AML-193 (cell line): ENCODE measurements at regions not wholly inside any gene's neighbourhood (a gene's known extent, or its start where the extent isn't known, plus 50 kb on each side); places are given as distances from the start of the nearest gene placed in this dataset.

ENCODE experiments used
- DNase-seq, 2 experiments: peaks; one replicate each; lab custom pipeline; 2025; lab: John Stamatoyannopoulos, UW

DNA sequence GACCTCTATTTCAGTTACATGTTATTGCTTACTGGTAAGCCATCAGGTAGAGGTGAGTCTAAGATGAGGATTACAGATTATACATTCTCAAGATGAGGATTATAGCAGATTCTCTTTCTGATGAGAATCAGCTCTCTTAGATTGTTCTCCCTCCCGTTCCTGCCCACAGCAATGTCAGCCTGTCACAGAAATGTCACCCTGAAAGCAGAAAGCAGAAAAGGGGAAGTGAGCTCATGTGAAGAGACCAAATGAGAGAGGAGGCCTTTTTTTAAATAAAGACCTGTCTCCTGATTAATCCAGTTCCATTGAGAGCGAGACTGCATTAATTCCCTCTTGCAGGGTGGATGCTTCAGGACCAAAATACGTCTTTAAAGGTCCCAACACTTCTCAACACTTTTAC, 445.6 kb downstream of the KCTD12 start:
- DNase-seq: peak; percentile 6 to 14

DNA sequence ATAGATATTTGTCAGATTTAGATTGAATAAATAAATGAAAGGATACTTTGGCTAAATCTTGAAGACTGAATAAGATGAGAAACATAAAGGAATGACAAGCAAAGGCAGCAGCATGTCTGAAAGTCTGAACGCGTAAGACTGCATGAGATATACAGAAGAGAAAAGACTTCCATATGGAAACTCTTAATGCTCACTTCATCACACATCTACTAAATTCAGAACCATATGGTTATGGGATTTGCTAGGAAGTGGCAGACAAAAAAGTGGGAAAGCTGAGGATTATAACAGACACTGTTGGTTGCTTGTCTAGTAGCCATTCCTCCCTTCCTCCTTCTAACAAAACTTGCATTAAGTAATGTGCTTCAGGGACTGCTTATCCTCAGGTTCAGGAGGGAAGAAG, 446.7 kb downstream of the KCTD12 start:
- no peak for DNase-seq

DNA sequence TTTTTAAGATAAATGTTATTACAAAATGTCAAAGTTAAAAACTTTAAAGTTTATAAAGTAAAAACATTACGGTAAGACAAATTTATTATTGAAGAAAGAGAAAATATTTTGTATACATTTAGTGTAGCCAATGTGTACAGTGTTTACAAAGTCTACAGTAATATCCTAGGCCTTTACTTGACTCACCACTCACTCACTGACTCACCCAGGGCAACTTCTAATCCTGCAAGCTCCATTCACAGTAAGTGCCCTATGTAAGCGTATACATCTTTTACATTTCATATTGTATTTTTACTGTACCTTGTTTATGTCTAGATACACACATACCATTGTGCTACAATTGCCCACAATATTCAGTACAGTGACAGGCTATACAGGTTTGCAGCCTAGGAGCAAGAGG, 448.2 kb downstream of the KCTD12 start:
- no peak for DNase-seq

DNA sequence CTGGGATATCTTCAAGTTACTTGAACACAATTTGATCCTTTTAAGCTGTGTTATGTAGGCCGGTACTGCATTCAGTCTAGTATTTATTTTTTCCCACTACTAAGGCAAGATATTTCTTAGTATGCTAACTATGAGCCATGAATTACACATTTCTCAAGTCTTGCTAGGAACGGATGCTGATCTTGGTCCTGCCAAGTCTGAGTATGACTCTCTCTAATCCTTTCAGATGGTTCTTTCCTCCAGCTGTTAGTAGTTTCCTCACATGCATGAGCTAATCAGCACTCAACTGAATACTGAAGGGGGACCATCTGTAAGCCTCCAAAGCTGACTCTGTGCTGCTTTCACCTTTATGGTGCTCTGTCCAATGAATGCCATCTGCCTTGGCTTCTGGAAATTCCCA, 460.3 kb downstream of the KCTD12 start:
- no peak for DNase-seq

DNA sequence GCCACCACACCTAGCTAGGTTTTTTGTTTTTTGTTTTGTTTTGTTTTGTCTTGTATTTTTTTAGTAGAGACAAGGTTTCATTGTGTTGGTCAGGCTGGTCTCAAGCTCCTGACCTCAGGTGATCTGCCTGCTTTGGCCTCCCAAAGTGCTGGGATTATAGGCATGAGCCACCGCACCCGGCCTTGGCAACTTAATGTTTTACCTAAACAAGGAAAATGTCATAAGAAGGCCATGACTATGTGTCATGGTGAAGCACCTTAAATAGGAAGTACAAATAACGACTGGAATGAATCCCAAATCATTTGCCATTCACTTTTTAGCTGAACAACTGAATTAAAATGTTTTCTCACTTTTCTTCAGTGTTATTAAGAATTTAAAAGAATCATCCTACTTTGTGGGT, 465.2 kb downstream of the KCTD12 start:
- DNase-seq: no peak

DNA sequence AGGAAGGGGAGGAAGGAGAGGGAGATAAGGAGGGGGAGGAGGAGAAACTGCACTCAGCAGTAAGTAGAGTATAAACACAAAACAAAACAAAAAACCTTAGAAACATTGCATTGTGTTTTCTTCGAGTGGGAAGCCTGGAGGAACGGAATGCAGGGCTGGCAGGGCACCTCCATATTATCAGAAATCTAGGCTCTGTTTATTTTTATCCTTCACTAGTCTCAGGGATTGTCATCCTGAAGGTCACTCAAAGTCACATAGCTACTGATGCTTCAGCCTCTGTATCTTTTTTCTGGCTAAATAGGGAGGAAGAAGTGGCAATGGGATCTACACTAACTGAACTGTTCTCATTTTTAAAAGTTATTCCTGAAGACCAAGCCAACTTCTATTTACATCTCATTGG, 467.8 kb downstream of the KCTD12 start:
- DNase-seq: no peak

DNA sequence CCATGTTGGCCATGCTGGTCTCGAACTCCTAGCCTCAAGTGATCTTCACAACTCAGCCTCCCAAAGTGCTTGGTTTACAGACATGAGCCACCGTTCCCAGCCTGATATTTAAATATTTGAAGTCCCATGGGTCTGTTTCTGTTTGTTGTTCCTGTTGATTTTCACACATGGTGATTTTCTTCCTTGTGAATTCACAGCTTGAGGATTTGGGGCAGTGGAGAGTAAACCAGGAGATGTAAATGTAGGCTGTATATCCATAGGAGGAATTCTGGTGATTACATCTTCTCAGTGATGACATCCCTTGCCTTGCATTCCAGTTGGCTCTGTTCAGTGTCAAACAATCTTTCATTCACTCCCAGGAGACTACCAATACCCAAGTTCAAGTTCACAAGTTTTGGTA, 471.9 kb downstream of the KCTD12 start:
- no peak for DNase-seq

DNA sequence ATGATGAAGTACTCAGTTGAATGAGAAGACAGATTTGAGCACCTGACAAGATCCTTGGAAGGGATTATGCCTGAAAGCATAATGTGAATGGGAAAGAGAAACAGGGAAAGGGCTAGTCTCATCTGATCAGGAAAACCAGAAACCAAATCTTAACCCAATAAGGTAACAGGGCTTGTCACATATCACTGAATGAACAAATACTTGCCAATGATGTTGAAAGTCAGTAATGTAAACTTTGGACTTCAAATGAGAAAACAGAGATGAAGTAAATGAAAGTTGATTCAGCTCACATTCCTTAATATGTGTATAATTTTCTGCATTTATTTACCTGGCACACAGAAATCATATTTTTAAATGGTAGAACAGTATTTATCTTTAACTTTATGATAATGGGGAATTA, 480.0 kb downstream of the KCTD12 start:
- DNase-seq: no peak

DNA sequence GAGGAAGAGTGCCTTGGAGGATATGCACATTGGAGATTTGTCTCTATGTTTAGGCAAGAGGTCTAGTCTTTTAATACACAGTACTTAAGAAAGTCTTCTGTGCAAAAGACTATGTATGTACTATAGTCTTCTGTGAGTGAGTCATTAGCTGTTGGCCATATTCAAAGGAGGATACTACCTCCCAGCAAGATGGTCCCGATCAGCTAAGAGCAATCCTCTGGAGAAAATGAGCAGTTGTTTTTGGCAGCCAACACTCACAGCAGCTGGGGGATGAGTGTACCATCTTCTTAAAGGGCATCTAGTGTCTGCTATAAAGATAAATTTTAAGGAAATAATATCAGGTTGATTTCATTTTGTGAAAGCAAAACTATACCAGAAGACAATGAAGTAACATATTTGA, 487.8 kb downstream of the KCTD12 start:
- DNase-seq: no peak

DNA sequence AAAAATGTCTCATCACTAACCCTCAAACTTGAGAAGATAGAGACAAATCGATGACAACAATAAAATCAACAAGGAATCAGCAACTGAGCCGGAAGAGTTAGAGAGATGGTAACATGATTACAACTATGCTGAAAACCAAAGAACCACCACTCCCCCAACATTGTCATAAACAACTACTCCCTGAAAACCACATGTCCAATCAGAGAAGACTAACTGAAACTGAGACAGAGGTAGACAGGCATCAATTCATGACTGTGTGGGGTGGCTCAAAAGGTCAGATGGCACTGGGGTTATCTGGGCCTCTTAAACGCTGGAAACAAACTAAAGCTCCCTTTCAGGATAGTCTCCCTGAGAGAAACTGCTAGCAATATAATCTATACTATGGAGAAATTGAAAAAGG, 488.8 kb downstream of the KCTD12 start:
- no peak for DNase-seq

DNA sequence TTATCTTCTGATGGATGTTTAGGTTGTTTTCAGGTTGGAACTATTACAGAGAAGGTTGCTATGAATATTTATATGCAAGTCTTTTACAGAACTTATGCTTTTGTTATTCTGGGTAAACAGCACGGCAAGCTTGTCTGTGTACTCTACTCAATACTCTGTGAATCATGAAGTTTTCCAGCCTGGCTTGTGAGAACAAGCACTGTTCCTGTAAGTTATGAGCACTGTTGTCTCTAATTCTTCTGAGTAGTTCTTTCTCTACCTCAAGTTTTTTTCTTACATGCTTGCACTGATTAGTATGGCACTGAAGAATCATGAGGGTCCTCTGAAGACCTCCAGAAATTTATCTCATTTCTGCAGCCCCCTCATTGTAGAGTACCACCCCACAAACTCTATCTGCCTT, 496.9 kb downstream of the KCTD12 start:
- DNase-seq: no peak

DNA sequence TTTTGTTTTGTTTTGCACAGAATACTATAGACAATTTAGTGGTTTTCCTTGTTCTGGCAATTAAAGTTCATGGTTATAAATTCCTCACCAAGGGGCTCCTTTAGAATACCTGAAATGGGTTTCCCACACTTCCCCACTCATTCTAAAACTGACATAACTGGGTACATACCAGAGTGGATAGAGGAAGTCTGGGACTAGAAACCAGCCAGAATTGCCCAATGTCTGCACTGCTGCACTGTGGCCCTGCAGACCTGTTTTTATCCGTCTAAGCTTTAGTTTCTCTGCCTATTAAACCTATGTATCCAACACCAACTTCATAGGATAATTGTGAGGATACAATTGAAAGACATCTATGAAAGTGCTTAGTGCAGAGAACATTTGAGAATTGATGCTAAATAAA, 498.6 kb downstream of the KCTD12 start:
- no peak for DNase-seq

DNA sequence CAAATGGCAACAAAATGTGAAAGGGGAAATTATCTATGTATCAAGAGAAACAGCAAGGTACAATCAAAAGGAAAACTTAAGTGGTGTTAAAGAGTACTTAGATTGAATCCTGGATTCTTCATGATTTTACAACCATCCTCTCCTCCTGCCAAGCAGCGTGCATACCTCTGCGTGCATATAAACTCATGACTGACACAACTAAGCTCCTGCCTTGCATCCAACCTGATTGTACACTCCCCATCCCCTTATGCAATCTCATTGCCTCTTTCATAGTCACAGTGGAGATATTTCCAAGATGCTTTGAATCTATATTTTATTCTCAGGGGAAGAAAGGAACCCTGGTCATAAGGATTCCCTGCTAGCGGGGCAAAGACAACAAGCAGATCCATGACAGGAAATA, 499.9 kb downstream of the KCTD12 start:
- no peak for DNase-seq

DNA sequence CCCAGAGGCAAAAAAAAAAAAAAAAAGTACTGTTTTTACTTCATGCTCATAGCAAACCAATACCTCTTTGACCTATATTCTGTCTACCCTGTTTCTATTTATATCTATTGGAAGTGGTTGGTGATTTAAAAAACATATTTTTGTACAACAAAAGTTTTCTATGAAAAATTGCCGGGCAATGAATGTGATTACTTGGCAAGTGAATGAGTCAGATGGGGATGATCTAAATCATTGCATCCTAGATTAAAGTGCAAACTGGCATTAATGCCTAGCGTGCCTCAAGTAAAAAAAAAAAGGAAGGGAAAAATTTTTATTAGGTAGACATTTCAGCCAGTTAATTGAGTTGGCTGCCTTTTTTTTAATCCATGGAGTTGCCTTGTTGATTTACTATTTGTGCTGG, 500.6 kb downstream of the KCTD12 start:
- no peak for DNase-seq

DNA sequence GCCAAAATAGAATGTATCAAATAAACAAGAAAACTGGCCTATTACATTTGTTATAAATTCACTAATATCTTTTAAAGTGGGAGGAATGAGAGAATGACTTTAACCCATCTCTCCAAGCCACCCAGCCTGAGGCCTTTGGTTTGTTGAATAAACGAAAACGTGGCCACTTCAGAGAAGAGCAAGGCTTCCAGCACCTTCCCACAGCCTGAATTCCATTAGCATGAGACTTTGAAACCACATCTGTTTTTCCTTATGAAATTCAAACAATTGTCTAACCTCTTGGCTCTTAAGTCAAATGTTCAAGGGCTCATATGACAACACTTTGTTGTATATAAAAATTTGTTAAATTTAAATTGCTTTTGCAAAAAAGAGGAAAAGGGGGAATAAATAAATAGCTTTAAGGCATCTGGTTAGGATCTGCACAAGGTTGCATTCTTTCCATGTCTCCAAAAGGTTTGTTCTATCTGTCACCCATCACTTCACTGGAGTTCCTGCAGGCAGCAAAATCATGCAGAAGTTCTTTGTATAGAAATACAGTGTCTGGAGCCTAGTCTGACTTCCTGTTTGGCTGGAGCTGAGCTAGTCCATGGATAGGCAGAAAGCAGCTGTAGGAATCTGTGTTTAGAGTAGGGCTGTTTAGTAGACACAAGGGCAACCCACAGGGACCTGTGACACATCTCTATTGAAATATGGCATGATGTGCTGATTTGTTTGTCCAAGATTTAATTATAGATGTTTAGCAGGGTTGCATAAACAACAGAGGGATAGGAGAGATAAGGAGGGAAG, 502.3 kb downstream of the KCTD12 start:
- DNase-seq: no peak

DNA sequence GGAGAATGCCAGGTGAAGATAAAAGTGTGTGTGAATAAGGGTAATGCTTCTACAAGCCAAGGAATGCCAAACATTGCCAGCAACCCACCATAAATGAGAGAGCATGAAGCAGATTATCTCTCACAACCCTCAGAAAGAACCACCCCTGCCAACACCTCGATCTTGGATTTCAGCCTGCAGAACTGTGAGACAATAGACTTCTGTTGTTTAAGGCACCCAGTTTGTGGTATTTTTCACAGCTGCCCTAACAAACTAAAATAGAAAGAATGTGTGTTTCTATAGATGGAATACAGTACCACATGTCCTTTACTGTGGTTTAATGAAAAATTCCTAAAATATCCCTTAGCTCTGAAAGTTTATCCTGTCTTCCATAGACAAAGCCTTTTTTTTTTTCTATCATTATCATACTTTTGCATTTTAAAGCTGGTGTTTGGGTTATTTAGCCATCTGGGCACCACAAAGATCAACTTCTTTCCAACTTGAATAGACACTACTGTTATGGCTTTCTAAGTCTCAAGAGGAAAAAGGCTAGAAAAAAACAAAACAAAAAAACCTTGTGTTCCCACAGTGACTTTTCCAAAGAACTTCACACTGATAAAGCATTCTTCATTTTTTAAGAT, 505.6 kb downstream of the KCTD12 start:
- no peak for DNase-seq

DNA sequence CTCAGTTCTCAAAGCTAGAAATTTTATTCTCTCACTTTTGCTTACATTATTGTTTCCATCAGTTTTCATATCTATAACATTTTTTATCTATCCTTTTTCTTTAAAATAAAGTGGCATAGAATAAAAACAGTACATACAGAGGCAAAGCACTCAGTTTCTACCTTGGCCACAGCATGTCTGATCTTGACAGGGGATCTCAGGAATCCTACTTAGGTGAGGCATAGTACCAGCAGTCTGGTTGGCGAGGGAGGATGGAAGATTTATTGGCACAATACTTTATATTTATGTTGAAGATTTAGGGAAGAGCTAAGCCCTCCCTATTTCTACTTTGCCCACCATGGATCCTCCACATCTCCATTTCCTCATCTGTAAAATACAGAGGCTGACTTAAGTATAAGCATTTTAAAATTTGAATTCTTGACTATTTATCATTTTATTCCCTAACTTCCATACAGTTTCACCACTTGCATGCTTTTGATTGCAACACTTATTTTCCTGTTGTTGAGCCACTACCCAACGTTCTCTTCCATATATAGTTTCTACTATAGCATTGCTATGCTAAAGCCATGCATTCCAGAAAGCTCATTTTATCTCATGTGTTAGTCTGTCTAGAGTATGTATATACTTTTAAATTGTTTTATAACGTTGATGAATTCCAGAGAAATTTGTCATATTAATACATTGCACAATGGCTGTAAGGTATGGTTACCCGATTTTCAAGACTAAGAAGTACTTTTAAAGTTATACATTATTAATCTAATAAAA, 506.7 kb downstream of the KCTD12 start:
- no peak for DNase-seq

DNA sequence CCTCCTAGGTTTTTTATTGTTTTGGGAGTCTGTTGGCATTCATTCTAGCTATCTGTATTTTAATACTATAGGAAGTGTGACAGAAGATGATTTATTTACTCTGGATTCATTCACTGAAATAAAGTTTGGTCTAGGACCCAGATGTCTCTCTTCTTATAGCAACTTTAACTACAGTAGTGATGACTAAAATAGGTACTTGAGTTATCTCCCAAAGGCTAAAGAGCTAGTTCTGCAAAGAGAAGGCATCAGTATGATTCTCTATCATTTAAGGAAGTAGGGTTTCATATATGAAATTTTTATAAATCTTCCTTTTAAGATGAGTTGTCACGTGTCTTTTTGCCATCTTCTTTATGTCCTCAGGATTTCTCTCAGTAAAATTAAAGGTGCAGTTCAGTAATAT, 507.4 kb downstream of the KCTD12 start:
- DNase-seq: no peak

DNA sequence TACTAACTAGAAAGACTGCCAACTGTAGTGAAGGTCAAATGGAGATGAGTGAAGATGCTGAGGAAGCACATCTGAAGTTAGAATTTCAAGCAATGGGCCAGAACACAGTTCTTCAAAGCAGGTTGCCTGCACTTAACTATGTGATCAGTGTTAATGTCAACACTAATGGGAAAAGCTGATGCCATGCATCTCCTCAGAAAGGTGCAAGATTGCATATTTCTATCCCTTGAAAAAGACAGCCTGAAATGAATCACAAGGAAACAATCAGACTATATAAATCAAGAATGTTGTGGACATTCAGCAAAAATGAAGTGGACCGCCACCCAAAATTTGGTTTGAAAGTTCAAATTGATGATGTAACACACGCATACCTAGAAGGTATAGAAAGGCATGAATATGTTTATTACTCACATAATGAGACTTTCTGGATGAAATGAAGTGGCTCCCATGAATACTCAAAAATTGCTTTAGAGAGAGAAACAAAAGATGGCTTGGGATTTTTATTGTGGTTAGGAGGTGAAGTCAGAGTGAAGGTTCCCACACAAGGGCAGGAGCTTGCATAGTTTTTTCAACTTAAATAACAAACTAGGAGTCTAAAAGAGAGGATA, 522.4 kb downstream of the KCTD12 start:
- DNase-seq: no peak

DNA sequence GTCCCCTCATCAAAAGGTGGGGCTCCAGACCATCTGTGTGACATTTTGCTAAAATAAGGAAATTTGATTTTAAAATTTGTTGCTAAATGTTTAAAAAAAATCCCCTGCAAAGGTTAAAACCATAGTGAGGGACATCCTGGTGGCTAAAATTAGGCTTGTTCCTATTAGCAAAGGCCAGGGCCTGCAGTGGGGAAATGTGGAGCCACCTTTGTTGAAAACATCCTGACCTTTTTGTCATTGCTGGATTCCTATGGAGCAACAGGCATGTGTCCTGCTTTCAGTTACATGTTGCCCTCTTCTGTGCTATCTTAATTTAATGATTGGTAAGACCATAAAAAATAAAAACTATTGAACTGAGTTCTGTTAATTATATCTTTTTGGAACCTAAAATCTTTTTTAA, 524.3 kb downstream of the KCTD12 start:
- DNase-seq: no peak

DNA sequence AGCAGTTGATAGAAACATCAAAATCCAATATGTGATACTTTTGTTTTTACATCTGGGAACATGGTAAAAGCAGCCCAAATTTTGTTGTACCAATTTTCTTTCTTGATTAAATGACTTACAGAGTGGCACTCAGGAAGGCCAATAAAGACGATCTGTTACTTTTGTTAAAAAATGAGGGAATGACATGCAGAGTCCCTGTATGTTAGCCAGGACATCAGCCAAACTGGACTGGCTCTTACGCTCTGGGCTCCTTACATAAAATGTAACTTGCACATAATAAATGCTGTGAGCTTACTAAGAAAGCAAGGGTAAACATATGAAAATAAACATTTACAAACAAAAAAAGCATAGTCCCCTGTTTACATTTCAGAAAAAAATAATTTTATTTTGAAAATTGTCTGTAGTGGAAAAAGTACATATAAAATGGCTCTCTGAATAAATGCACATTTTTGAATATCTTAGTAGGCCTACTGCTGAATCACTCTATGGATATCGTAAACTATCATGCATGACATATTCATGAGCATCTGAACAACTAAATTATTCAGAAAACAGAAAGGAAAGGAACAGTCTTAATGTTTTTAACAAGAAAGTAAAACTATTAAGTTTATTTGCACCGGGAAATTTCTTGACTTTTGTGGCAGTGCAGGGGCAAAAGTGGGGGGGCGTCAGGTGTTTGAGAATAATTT, 534.5 kb downstream of the KCTD12 start:
- no peak for DNase-seq

DNA sequence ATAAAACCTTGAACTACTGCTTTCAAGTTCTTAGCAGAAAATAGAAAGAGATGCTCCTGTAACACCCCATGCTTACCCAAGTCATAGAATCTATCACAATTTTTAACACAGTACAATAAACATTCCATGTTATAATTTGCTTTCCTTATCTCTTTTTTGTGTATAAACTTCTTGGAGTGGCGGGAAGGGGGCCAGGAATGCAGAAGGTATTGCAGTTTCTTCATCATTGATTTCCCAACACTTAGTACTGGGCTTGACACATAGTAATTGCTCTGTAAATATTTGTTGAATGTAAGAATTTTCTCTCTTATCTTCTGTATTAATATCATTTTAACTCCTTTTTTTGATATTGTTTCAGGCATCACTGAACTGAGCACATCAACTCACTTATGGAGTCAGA, 535.8 kb downstream of the KCTD12 start:
- no peak for DNase-seq
